Progenitor cell of endocrine pancreas (in vitro differentiated cells): ENCODE measurements at regions not wholly inside any gene's neighbourhood (a gene's known extent, or its start where the extent isn't known, plus 50 kb on each side); places are given as distances from the start of the nearest gene placed in this dataset.

Source experiments
- DNase-seq: peaks from one replicate; pipeline ENCODE4 v3.0.0; 2021; ENCODE audit warnings: low spot score; ENCODE audit not compliant: unreplicated experiment
- H3K27ac Mint-ChIP-seq: 2 replicates; pipeline ENCODE4 v1.8.0; 2021; ENCODE audit warnings: mild to moderate bottlenecking, moderate library complexity, mixed read lengths
- H3K27me3 Mint-ChIP-seq: 2 replicates; pipeline ENCODE4 v1.8.0; 2021; ENCODE audit warnings: mixed read lengths
- H3K36me3 Mint-ChIP-seq: 2 replicates; pipeline ENCODE4 v1.8.0; 2022; ENCODE audit warnings: mixed read lengths; ENCODE audit not compliant: insufficient read depth
- H3K4me1 Mint-ChIP-seq: 2 replicates; pipeline ENCODE4 v1.8.0; 2021; ENCODE audit warnings: low read depth, mixed read lengths
- H3K4me3 Mint-ChIP-seq: 2 replicates; pipeline ENCODE4 v1.8.0; 2021; ENCODE audit warnings: low read depth, mild to moderate bottlenecking, moderate library complexity, mixed read lengths
- H3K9me3 Mint-ChIP-seq: 2 replicates; pipeline ENCODE4 v1.8.0; 2021; ENCODE audit warnings: low read depth, mixed read lengths
- TF ChIP-seq, protein P1 (sequence below): fragments of 200-600 bp; sonication (generic); IDR thresholded peaks from one replicate; pipeline ENCODE4 v1.5.0; 2021; ENCODE audit warnings: antibody characterized with exemption, mild to moderate bottlenecking; ENCODE audit not compliant: unreplicated experiment

DNA sequence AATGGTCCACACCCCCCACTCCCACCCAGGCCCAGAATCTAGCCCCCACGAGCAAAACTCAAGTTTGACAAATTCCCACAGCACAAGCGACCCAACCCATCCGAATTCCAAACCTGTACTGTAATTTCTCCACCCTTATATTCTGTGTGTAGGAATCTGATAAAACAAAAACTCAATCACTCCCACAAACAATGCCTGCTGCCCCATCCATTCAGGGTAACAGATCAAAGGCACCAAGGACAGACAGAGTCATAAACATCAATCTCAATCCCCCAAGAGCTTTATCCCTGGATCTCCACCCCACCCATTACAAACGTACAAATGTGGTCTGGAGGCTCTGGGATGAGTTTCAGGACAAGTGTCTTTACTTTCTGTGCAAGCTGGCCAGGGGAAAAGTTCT lies 157.8 kb downstream of the AXIN2 start:
- H3K27ac Mint-ChIP-seq, result no peak overlapping the region
- no peak overlapping the region for H3K4me3 Mint-ChIP-seq
- no peak for DNase-seq
- TF ChIP-seq, protein P1, sequence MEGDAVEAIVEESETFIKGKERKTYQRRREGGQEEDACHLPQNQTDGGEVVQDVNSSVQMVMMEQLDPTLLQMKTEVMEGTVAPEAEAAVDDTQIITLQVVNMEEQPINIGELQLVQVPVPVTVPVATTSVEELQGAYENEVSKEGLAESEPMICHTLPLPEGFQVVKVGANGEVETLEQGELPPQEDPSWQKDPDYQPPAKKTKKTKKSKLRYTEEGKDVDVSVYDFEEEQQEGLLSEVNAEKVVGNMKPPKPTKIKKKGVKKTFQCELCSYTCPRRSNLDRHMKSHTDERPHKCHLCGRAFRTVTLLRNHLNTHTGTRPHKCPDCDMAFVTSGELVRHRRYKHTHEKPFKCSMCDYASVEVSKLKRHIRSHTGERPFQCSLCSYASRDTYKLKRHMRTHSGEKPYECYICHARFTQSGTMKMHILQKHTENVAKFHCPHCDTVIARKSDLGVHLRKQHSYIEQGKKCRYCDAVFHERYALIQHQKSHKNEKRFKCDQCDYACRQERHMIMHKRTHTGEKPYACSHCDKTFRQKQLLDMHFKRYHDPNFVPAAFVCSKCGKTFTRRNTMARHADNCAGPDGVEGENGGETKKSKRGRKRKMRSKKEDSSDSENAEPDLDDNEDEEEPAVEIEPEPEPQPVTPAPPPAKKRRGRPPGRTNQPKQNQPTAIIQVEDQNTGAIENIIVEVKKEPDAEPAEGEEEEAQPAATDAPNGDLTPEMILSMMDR, result no peak
- no peaks in the 10 kb centered on the region for H3K27me3 Mint-ChIP-seq
- H3K36me3 Mint-ChIP-seq, result no peaks in the 10 kb centered on the region
- no peaks in the 10 kb centered on the region for H3K9me3 Mint-ChIP-seq
- H3K4me1 Mint-ChIP-seq, result peaks cover 8% of the 10 kb centered on the region

DNA sequence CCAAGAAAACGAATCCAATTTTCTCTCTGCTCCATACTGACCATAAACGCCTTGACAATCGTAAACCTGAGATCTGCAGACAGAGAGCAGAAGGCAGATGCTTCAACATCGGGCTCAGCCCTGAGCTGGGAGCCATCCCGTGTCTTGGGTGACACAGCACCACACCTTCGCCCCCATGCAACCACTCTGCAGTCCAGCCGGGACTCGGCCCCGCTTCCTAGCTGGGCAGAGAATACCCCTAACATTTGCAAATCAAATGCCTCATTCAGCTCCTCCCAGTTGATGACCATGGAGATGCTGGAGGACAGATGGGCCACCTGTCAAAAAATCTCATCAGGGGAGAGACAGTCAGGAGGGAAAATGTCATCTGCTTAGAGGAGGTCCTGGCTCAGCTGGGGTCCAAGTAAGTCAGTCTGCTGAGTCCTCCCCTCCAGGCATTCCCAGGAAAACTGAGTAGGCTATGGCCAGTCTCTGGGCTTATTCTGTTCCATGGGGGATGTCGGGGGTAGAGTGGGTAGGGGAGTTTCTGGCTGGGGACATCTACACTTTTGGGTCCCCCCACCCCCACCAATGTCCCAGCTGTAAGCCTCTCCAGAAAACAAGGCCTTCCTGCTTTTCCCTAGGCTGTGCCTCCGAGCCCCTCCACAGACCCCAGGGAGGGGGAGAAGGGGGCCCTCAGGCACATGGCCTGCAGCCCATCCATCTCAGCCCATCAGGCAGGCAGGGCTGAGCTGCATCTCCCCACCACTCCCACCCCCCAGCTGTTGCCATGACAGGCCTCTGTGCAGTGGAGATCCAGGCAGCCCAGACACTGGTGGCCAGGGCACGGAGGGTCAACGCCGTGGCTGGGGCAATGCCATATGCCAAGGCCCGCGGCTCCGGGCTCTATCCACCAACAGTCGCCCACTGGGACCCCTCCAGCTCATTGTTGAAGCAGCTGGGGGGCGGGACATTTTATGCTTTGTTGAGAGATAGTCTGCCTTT lies 158.6 kb downstream of the AXIN2 start:
- H3K9me3 Mint-ChIP-seq, result no peaks in the 10 kb centered on the region
- DNase-seq, result no peak
- H3K4me3 Mint-ChIP-seq, result no peak overlapping the region
- peaks cover 8% of the 10 kb centered on the region for H3K4me1 Mint-ChIP-seq
- no peaks in the 10 kb centered on the region for H3K27me3 Mint-ChIP-seq
- TF ChIP-seq, protein P1, result no peak
- H3K36me3 Mint-ChIP-seq, result no peaks in the 10 kb centered on the region
- no peak overlapping the region for H3K27ac Mint-ChIP-seq

DNA sequence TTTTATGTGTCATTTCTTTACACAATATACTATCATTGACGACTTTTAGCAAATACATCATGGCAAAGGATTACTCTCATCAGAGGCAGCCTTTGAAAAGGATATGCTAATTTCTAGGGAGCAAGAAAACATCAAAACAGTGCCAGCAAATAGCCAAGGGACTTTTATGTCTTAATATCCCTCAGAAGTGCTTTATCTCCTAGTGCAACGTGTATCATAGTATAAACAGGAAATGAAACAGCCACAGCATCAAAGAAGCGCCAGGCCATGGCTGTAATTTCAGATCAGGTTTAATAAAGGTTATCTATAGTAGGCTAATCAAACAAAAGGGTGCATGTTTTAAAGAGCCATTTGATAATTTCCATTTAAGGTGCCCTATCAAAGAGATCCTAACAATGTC lies 159.9 kb downstream of the AXIN2 start:
- Mint-ChIP-seq H3K9me3 (no peaks in the 10 kb centered on the region), H3K27me3 (no peaks in the 10 kb centered on the region), H3K4me1 (peaks cover 8% of the 10 kb centered on the region), H3K36me3 (no peaks in the 10 kb centered on the region), H3K27ac (no peak overlapping the region), H3K4me3 (no peak overlapping the region)
- TF ChIP-seq, protein P1, result no peak
- DNase-seq, result no peak

GRCh38 chr17:65400701-65401100 lies 160.7 kb downstream of the AXIN2 start:
- TF ChIP-seq, protein P1, result no peak
- Mint-ChIP-seq H3K4me1 (peaks cover 8% of the 10 kb centered on the region), H3K4me3 (no peak overlapping the region), H3K9me3 (no peaks in the 10 kb centered on the region), H3K36me3 (no peaks in the 10 kb centered on the region), H3K27me3 (no peaks in the 10 kb centered on the region), H3K27ac (no peak overlapping the region)
- DNase-seq, result no peak

DNA sequence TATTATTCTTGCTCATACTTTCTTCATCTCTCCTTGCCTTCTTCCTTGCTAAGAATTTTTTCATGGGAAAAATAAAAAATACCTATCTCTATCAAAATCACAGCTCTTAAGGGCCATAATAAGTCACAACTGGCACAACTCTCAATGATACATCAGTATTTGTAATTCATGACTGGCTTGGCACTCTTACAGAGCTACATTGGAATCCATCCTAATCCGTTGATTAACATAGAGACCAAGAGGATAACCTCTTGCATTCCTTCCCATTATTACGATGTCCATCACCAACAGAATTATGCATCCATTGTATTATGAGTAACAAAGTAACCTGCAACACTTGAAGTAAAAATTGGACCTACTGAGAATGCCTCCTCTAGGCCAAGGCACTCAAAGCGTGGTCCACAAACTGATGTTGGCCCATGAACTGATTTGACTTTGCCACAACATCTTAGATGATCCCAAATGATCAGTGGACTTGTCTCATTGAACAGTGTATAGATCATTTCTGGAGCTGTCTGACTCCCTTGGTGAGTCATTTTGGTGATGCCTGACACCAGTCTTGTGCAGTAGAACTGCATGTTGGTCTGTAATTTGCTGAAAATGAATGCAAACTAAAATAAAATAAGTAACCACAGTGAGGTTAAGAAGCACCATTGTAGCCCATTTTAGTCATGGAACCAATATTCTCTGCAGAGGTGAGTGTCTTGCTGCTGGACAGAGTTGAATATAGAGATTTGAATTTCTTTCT lies 163.2 kb downstream of the AXIN2 start:
- Mint-ChIP-seq H3K27me3 (no peaks in the 10 kb centered on the region), H3K27ac (no peak overlapping the region), H3K4me1 (peaks cover 11% of the 10 kb centered on the region), H3K9me3 (no peaks in the 10 kb centered on the region), H3K36me3 (no peaks in the 10 kb centered on the region), H3K4me3 (no peak overlapping the region)
- DNase-seq, result no peak
- TF ChIP-seq, protein P1, result no peak
